SK-N-SH (cell line): ENCODE measurements at regions not wholly inside any gene's neighbourhood (a gene's known extent, or its start where the extent isn't known, plus 50 kb on each side); places are given as distances from the start of the nearest gene placed in this dataset.

Source experiments
- CTCF ChIA-PET: fragments of 300-600, 350-600 bp; formaldehyde crosslinking; extraction: SDS; loops from one replicate; lab custom pipeline; 2021; lab: Yijun Ruan, JAX
- POLR2A ChIA-PET: fragments of 350-600 bp; sonication (Branson Sonifier 250); formaldehyde crosslinking; extraction: SDS; loops from one replicate; lab custom pipeline; 2020; ENCODE audit warnings: antibody characterized with exemption, inconsistent platforms; lab: Yijun Ruan, JAX
- DNase-seq: peaks from one replicate; pipeline ENCODE4 v3.0.0; 2012
- H2AFZ ChIP-seq: fragments of 200-600 bp; sonication (generic); 2 replicates; pipeline ENCODE4 v1.8.1; 2016; ENCODE audit warnings: antibody characterized with exemption, mild to moderate bottlenecking, low read depth
- H3F3A ChIP-seq: fragments of 200-600 bp; sonication (generic); replicated peaks from 2 replicates; pipeline ENCODE3; 2016; ENCODE audit warnings: antibody characterized with exemption, mild to moderate bottlenecking; ENCODE audit not compliant: insufficient read depth
- H3K27ac ChIP-seq, 2 experiments: fragments of 200-500 bp in 1 of 2; fragments of 200-600 bp in 1 of 2; sonication (Bioruptor generic) in 1 of 2; sonication (generic), shearing (Covaris generic) in 1 of 2; 2 replicates each; pipeline versions ENCODE4 v1.5.1 to v1.6.1; 2014 to 2016; ENCODE audit warnings: low read depth in 2 of 2, inconsistent platforms in 1 of 2, low read length in 1 of 2, mild to moderate bottlenecking in 1 of 2, mixed read lengths in 1 of 2
- H3K27me3 ChIP-seq: fragments of 200-600 bp; sonication (generic), shearing (Covaris generic); 2 replicates; pipeline ENCODE4 v1.6.1; 2016; ENCODE audit warnings: mixed run types; ENCODE audit not compliant: insufficient read depth
- H3K36me3 ChIP-seq, 2 experiments: fragments of 200-500 bp in 1 of 2; fragments of 200-600 bp in 1 of 2; sonication (Bioruptor generic) in 1 of 2; sonication (generic) in 1 of 2; replicated peaks in 1 of 2; 2 replicates each; pipeline versions ENCODE3 to v1.5.1; 2014 to 2016; ENCODE audit warnings: low read length in 1 of 2, mild to moderate bottlenecking in 1 of 2; ENCODE audit not compliant: insufficient read depth in 2 of 2, control insufficient read depth in 1 of 2
- H3K4me1 ChIP-seq, 2 experiments: fragments of 200-500 bp in 1 of 2; fragments of 200-600 bp in 1 of 2; sonication (Bioruptor generic) in 1 of 2; sonication (generic), shearing (Covaris generic) in 1 of 2; 2 replicates each; pipeline versions ENCODE4 v1.5.1 to v1.6.1; 2014 to 2016; ENCODE audit warnings: low read depth in 1 of 2, low read length in 1 of 2, mixed run types in 1 of 2; ENCODE audit not compliant: insufficient read depth in 2 of 2, control insufficient read depth in 1 of 2
- H3K4me2 ChIP-seq: fragments of 200-600 bp; sonication (generic), shearing (Covaris generic); 2 replicates; pipeline ENCODE4 v1.6.1; 2017; ENCODE audit warnings: mixed run types
- H3K4me3 ChIP-seq, 2 experiments: fragments of 200-500 bp in 1 of 2; fragments of 200-600 bp in 1 of 2; sonication (Bioruptor generic) in 1 of 2; sonication (generic), shearing (Covaris generic) in 1 of 2; 2 replicates each; pipeline versions ENCODE4 v1.5.1 to v1.8.1; 2014 to 2016; ENCODE audit warnings: low read depth in 2 of 2, inconsistent platforms in 1 of 2, low read length in 1 of 2, mild to moderate bottlenecking in 1 of 2, mixed read lengths in 1 of 2, moderate library complexity in 1 of 2
- H3K79me2 ChIP-seq: fragments of 200-600 bp; sonication (generic); 2 replicates; pipeline ENCODE4 v1.8.1; 2017; ENCODE audit warnings: mild to moderate bottlenecking; ENCODE audit not compliant: insufficient read depth
- H3K9ac ChIP-seq: fragments of 200-600 bp; sonication (generic); 2 replicates; pipeline ENCODE4 v1.6.1; 2017; ENCODE audit warnings: mixed run types
- H3K9me2 ChIP-seq: fragments of 200-600 bp; sonication (generic); 2 replicates; pipeline ENCODE4 v1.6.1; 2017; ENCODE audit warnings: mixed run types
- H3K9me3 ChIP-seq: fragments of 200-600 bp; sonication (generic); 2 replicates; pipeline ENCODE4 v1.6.1; 2017; ENCODE audit warnings: mixed run types, mild to moderate bottlenecking, moderate library complexity
- H4K20me1 ChIP-seq: fragments of 200-600 bp; sonication (generic); 2 replicates; pipeline ENCODE4 v1.6.1; 2017; ENCODE audit warnings: mild to moderate bottlenecking, mixed run types; ENCODE audit not compliant: insufficient read depth
- CTCF ChIP-seq: fragments of 200-600 bp; sonication (generic); IDR thresholded peaks from 2 replicates; pipeline ENCODE4 v1.6.1; 2017; ENCODE audit warnings: antibody characterized with exemption, mild to moderate bottlenecking, moderate library complexity
- EZH2phosphoT487 ChIP-seq: fragments of 200-600 bp; sonication (generic); IDR thresholded peaks from 2 replicates; pipeline ENCODE4 v1.6.1; 2017; ENCODE audit warnings: low read depth, mixed run types, mild to moderate bottlenecking, antibody characterized with exemption, moderate library complexity, borderline replicate concordance
- FOSL2 ChIP-seq: IDR thresholded peaks from 2 replicates; pipeline ENCODE4 v1.4.0; 2012; ENCODE audit warnings: low read depth, mild to moderate bottlenecking, moderate library complexity, borderline replicate concordance
- FOXJ3 ChIP-seq: sonication (generic); formaldehyde crosslinking; IDR thresholded peaks from 2 replicates; pipeline ENCODE4 v1.5.1; 2020; ENCODE audit warnings: mild to moderate bottlenecking, missing genetic modification reagents
- FOXM1 ChIP-seq: IDR thresholded peaks from 2 replicates; pipeline ENCODE4 v1.4.0; 2012; ENCODE audit warnings: low read depth, mild to moderate bottlenecking
- JUND ChIP-seq: IDR thresholded peaks from 2 replicates; pipeline ENCODE4 v1.4.0; 2012
- NFIC ChIP-seq: IDR thresholded peaks from 2 replicates; pipeline ENCODE4 v1.4.0; 2012; ENCODE audit warnings: borderline replicate concordance
- POLR2AphosphoS5 ChIP-seq: IDR thresholded peaks from 2 replicates; pipeline ENCODE4 v1.6.1; 2012; ENCODE audit warnings: low read depth, low read length
- REST ChIP-seq: IDR thresholded peaks from 2 replicates; pipeline ENCODE4 v1.6.1; 2012; ENCODE audit warnings: mild to moderate bottlenecking, low read depth, low read length, moderate library complexity
- RFX5 ChIP-seq: IDR thresholded peaks from 2 replicates; pipeline ENCODE4 v1.6.1; 2012; ENCODE audit warnings: mild to moderate bottlenecking, improper control_type of control experiment, low read length
- RXRA ChIP-seq: IDR thresholded peaks from 2 replicates; pipeline ENCODE4 v1.4.0; 2012; ENCODE audit warnings: low read depth, mild to moderate bottlenecking, borderline replicate concordance
- SIN3A ChIP-seq: IDR thresholded peaks from 2 replicates; pipeline ENCODE4 v1.6.1; 2012; ENCODE audit warnings: low read depth, mild to moderate bottlenecking, low read length, moderate library complexity, borderline replicate concordance
- SMC3 ChIP-seq: IDR thresholded peaks from 2 replicates; pipeline ENCODE4 v1.6.1; 2012; ENCODE audit warnings: low read depth, low read length, improper control_type of control experiment
- TAF1 ChIP-seq: IDR thresholded peaks from 2 replicates; pipeline ENCODE4 v1.6.1; 2012; ENCODE audit warnings: low read depth, mild to moderate bottlenecking, low read length, moderate library complexity, borderline replicate concordance
- TCF12 ChIP-seq: IDR thresholded peaks from 2 replicates; pipeline ENCODE4 v1.4.0; 2012
- TEAD4 ChIP-seq: IDR thresholded peaks from 2 replicates; pipeline ENCODE4 v1.4.0; 2012; ENCODE audit warnings: mild to moderate bottlenecking, borderline replicate concordance; ENCODE audit not compliant: insufficient read depth
- USF2 ChIP-seq: fragments of 150-350 bp; IDR thresholded peaks from 2 replicates; pipeline ENCODE4 v1.6.1; 2017; ENCODE audit warnings: antibody characterized with exemption, low read length, low read depth, borderline replicate concordance
- YY1 ChIP-seq: IDR thresholded peaks from 2 replicates; pipeline ENCODE4 v1.4.0; 2012; ENCODE audit warnings: low read depth, mild to moderate bottlenecking
- WGBS: methylation state at CpG from one replicate; pipeline ENCODE4 v1.1.6; 2017; ENCODE audit warnings: low lambda C conversion rate; 5-methylcytosine and 5-hydroxymethylcytosine counted together

GRCh38 chr2:81940266-81940955, 1635.9 kb upstream of the LRRTM1 start (continued):
- TF ChIP-seq REST (no peak), JUND (no peak), CTCF (no peak), FOXJ3 (CRISPR knock-in tag) (no peak), USF2 (no peak), TCF12 (no peak), FOSL2 (no peak), EZH2phosphoT487 (no peak), YY1 (no peak), NFIC (no peak), SIN3A (no peak), TAF1 (no peak), POLR2AphosphoS5 (no peak)

- WGBS = 0% methylated on average over 1 of the region's 1 CpG
- Histone ChIP-seq H2AFZ (no peak overlapping the region), H3K79me2 (no peaks in the 10 kb centered on the region), H3K27me3 (no peaks in the 10 kb centered on the region), H3K36me3 (no peaks in the 10 kb centered on the region), H3K4me1 (no peaks in the 10 kb centered on the region), H3K9me2 (no peaks in the 10 kb centered on the region), H3K4me3 (no peak overlapping the region), H3F3A (no peaks in the 10 kb centered on the region), H3K27ac (no peak overlapping the region), H4K20me1 (no peaks in the 10 kb centered on the region), H3K4me2 (no peak overlapping the region), H3K9me3 (no peaks in the 10 kb centered on the region), H3K9ac (no peak overlapping the region)
- CTCF ChIA-PET = no interaction called here
- TF ChIP-seq JUND (no peak), TEAD4 (no peak), POLR2AphosphoS5 (no peak), RXRA (no peak), FOXM1 (no peak), SMC3 (no peak), CTCF (no peak), RFX5 (no peak), USF2 (no peak)
- POLR2A ChIA-PET = no interaction called here
- DNase-seq = no peak
Measured at GRCh38 chr2:81937944-81938343, 1633.4 kb upstream of the LRRTM1 start.
